22Rv1 (cell line): ENCODE measurements at regions not wholly inside any gene's neighbourhood (a gene's known extent, or its start where the extent isn't known, plus 50 kb on each side); places are given as distances from the start of the nearest gene placed in this dataset.

Experiments used
- CTCF ChIP-seq: fragments of 450-650 bp; IDR thresholded peaks from 2 replicates; pipeline ENCODE4 v1.5.1; 2017; ENCODE audit warnings: mild to moderate bottlenecking
- ZFX ChIP-seq: fragments of 450-650 bp; IDR thresholded peaks from 2 replicates; pipeline ENCODE4 v1.6.1; 2017; ENCODE audit warnings: antibody characterized with exemption, borderline replicate concordance

- TF ChIP-seq CTCF (no peak), ZFX (no peak)
These were observed 91.2 kb upstream of the CIBAR2 start for GRCh38 chr16:85203462-85203813.
